Stomach (tissue), 4 donors: ENCODE measurements at regions not wholly inside any gene's neighbourhood (a gene's known extent, or its start where the extent isn't known, plus 50 kb on each side); places are given as distances from the start of the nearest gene placed in this dataset.

Source experiments
- POLR2AphosphoS5 ChIP-seq, 3 donors: sonication (generic); formaldehyde crosslinking; IDR thresholded peaks; one replicate each; pipeline ENCODE4 v1.6.1; 2016; ENCODE audit warnings: antibody characterized with exemption in 3 of 3
- TF ChIP-seq, protein P1 (sequence below), 7 experiments: fragments of 450-650 bp in 4 of 7; fragments of 200-600 bp in 3 of 7; sonication (generic) in 3 of 7; IDR thresholded peaks; one replicate each; pipeline ENCODE4 v1.5.1; 2016 to 2019; ENCODE audit warnings: antibody characterized with exemption in 7 of 7, control low read depth in 2 of 7, mild to moderate bottlenecking in 1 of 7

DNA sequence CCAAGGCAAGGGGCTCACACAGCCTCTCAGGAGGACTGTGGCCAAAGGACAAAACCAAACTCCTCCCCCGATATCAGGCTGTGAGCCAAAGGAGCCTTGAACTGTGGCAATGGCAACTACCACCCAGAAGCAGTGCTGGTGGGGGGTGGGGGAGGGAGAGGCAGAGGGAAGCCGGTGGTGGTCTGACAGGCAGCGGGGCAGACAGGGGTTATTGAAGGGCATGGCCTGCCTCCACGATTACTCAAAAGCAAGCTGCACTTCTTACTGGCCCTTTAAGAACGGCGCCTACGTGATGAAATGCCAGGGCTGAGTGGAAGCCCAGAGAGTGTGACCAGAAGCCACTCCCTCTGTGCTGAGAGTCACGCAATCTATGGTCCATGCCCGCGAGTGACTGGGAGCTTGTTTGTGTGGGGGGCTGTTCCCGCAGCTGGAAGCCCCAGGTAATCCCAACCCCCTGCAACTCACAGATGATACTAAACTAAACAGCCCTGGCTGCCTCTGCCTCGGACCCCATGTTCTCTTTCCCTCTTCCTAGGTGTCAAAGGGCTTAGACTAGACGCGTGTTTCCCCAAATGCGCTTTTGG lies 128.2 kb upstream of the CXCR4 start:
- TF ChIP-seq POLR2AphosphoS5 (IDR thresholded peaks at IDR 0.05), result no peak
- TF ChIP-seq, protein P1, sequence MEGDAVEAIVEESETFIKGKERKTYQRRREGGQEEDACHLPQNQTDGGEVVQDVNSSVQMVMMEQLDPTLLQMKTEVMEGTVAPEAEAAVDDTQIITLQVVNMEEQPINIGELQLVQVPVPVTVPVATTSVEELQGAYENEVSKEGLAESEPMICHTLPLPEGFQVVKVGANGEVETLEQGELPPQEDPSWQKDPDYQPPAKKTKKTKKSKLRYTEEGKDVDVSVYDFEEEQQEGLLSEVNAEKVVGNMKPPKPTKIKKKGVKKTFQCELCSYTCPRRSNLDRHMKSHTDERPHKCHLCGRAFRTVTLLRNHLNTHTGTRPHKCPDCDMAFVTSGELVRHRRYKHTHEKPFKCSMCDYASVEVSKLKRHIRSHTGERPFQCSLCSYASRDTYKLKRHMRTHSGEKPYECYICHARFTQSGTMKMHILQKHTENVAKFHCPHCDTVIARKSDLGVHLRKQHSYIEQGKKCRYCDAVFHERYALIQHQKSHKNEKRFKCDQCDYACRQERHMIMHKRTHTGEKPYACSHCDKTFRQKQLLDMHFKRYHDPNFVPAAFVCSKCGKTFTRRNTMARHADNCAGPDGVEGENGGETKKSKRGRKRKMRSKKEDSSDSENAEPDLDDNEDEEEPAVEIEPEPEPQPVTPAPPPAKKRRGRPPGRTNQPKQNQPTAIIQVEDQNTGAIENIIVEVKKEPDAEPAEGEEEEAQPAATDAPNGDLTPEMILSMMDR (IDR thresholded peaks at IDR 0.05), result no peak
